HepG2 (cell line): ENCODE measurements at regions not wholly inside any gene's neighbourhood (a gene's known extent, or its start where the extent isn't known, plus 50 kb on each side); places are given as distances from the start of the nearest gene placed in this dataset.
"Not testable (repeated sequence)": the region's sequence is repeated elsewhere in the genome, so short reads cannot be mapped to it uniquely, and the experiment has no call there.

Experiments used
- ATAC-seq: fragments of 200-7000 bp; cut with Tn5 transposase; 3 replicates; pipeline ENCODE4 v1.9.1; 2020; ENCODE audit warnings: mild to moderate bottlenecking, moderate library complexity
- BruUV-seq: library from RNA; stranded (reverse); fragments of 400-500 nt; replicated peaks from 2 replicates; lab custom pipeline; 2021; lab: Mats Ljungman, UMichigan
- CTCF ChIA-PET: fragments of 300-600 bp; formaldehyde crosslinking; extraction: SDS; loops from one replicate; lab custom pipeline; 2021; ENCODE audit warnings: low total read pairs, inconsistent platforms, low intra/inter-chr PET ratio; lab: Yijun Ruan, JAX
- POLR2A ChIA-PET: fragments of 350-600 bp; sonication (Branson Sonifier 250); formaldehyde crosslinking; loops from one replicate; lab custom pipeline; 2020; ENCODE audit warnings: antibody characterized with exemption, inconsistent platforms; lab: Yijun Ruan, JAX
- DNase-seq: peaks from one replicate; pipeline ENCODE4 v3.0.0-alpha.2; 2015; ENCODE audit warnings: low spot score
- FAIRE-seq: peaks from 3 replicates; lab custom pipeline; 2011; peaks lifted over from hg19 to GRCh38; lab: Jason Lieb, UNC
- H2AFZ ChIP-seq: one replicate; pipeline ENCODE4 v1.6.1; 2011; ENCODE audit warnings: low read length, inconsistent platforms
- H3K27ac ChIP-seq: fragments of 300-600 bp; 3 replicates; pipeline ENCODE4 v1.8.0; 2011; ENCODE audit warnings: mixed run types, mild to moderate bottlenecking, mixed read lengths, low read length, inconsistent platforms; ENCODE audit not compliant: insufficient read depth; ENCODE audit errors: extremely low read length
- H3K27me3 ChIP-seq, 2 experiments: fragments of 200-600 bp in 1 of 2; 2 replicates in 1 of 2; 3 replicates in 1 of 2; pipeline versions ENCODE4 v1.6.0 to v1.8.0; 2011; ENCODE audit warnings: low read length in 2 of 2, mild to moderate bottlenecking in 2 of 2, moderate library complexity in 2 of 2, inconsistent platforms in 1 of 2; ENCODE audit not compliant: insufficient read depth in 2 of 2, control insufficient read depth in 1 of 2
- H3K36me3 ChIP-seq, 2 experiments: fragments of 200-600 bp in 1 of 2; replicated peaks in 1 of 2; 2 replicates in 1 of 2; 3 replicates in 1 of 2; pipeline versions ENCODE4 v1.5.1 to v1.8.0; 2011; ENCODE audit warnings: low read length in 2 of 2, inconsistent platforms in 1 of 2; ENCODE audit not compliant: insufficient read depth in 2 of 2, control insufficient read depth in 1 of 2
- H3K4me1 ChIP-seq: 2 replicates; pipeline ENCODE4 v1.5.1; 2012; ENCODE audit warnings: low read length, inconsistent platforms; ENCODE audit not compliant: insufficient read depth
- H3K4me2 ChIP-seq: 2 replicates; pipeline ENCODE4 v1.6.0; 2011; ENCODE audit warnings: low read depth, low read length, inconsistent platforms
- H3K4me3 ChIP-seq, 3 experiments: fragments of 200-600 bp in 1 of 3; sonication (generic), shearing (Covaris generic) in 1 of 3; replicated peaks in 1 of 3; 2 replicates each; pipeline ENCODE4 v1.5.1; 2011 to 2016; ENCODE audit warnings: low read length in 3 of 3, inconsistent platforms in 2 of 3, low read depth in 2 of 3, mild to moderate bottlenecking in 2 of 3, control low read depth in 1 of 3, mixed read lengths in 1 of 3; ENCODE audit not compliant: insufficient read depth in 1 of 3
- H3K79me2 ChIP-seq: one replicate; pipeline ENCODE4 v1.6.1; 2011; ENCODE audit warnings: low read length, inconsistent platforms; ENCODE audit not compliant: insufficient read depth
- H3K9ac ChIP-seq: 2 replicates; pipeline ENCODE4 v1.6.0; 2011; ENCODE audit warnings: mild to moderate bottlenecking, low read depth, low read length, inconsistent platforms; ENCODE audit not compliant: insufficient read depth
- H3K9me3 ChIP-seq: 2 replicates; pipeline ENCODE4 v1.5.1; 2012; ENCODE audit warnings: mild to moderate bottlenecking, low read length
- H4K20me1 ChIP-seq: 2 replicates; pipeline ENCODE4 v1.6.0; 2011; ENCODE audit warnings: inconsistent platforms, mild to moderate bottlenecking, low read length, moderate library complexity; ENCODE audit not compliant: insufficient read depth
- ATF7 ChIP-seq, 2 experiments: fragments of 450-650 bp in 1 of 2; sonication (generic) in 1 of 2; formaldehyde crosslinking in 1 of 2; IDR thresholded peaks; 2 replicates each; pipeline versions ENCODE4 v1.4.0 to v1.6.1; 2016 to 2020; ENCODE audit warnings: antibody characterized with exemption in 1 of 2, mild to moderate bottlenecking in 1 of 2, missing genetic modification reagents in 1 of 2
- CEBPB ChIP-seq: IDR thresholded peaks from 2 replicates; pipeline ENCODE4 v1.6.1; 2011; ENCODE audit warnings: low read depth, low read length, improper control_type of control experiment, borderline replicate concordance
- STAG1 ChIP-seq: sonication (generic); formaldehyde crosslinking; IDR thresholded peaks from 2 replicates; pipeline ENCODE4 v1.4.0; 2020; ENCODE audit warnings: missing genetic modification reagents
- ZNF619 ChIP-seq: sonication (generic); formaldehyde crosslinking; IDR thresholded peaks from 2 replicates; pipeline ENCODE4 v1.4.0; 2020; ENCODE audit warnings: mild to moderate bottlenecking, missing genetic modification reagents
- WGBS: methylation state at CpG from one replicate; pipeline ENCODE4 v1.1.6; 2017; ENCODE audit warnings: low lambda C conversion rate; 5-methylcytosine and 5-hydroxymethylcytosine counted together
- in situ Hi-C: cut with HindIII; loops from 2 replicates; pipeline ENCODE4 v1.10.0; 2017; ENCODE audit warnings: low pct_unique_long_range_greater_than_20kb; ENCODE audit not compliant: extremely low pct_ligation_motif_present
- intact Hi-C: fragments of 100-400 bp; cut with micrococcal nuclease; formaldehyde crosslinking; loops from one replicate; pipeline ENCODE4 v1.10.0; 2022; ENCODE audit not compliant: unreplicated experiment

DNA sequence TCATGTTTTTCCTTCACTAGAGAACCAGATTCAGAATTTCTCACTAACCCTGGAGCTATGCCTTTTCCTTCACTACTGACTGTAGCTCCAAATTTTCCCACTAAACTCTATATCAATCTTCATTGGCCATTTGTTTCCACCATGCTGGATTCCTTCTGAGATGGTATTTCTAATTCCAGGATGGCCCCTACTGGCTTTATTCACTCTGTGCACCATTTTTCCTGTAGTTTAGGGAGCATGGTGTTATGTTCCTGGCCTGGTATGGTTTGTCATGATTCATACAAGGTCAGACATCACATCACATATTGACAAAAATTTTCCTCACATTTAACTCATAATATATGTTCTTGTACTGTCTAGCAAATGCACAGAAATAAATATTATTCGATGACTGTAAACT is 229.2 kb upstream of the TFPI start:
- no peak for FAIRE-seq
- CTCF ChIA-PET, result no interaction called here
- ATAC-seq, result 0 out of 3 replicates have a peak, but pooled peaks have one; percentile 31

DNA sequence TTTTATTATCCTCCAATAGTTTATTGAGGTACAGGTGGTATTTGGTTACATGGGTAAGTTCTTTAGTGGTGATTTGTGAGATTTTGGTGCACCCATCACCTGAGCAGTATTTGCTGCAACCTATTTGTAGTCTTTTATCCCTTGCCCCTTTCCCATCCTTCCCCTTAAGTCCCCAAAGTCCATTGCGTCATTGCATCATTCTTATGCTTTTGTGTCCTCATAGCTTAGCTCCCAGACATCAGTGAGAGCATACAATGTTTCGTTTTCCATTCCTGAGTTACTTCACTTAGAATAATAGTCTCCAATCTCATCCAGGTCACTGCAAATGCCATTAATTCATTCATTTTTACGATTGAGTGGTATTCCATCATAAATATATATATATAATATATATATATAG is 229.9 kb upstream of the TFPI start:
- WGBS, result under 1% methylated on average over 3 of the region's 3 CpGs
- FAIRE-seq, intact Hi-C loops: not testable (repeated sequence)

More for the DNA sequence above, 229.2 kb upstream of the TFPI start:
- Histone ChIP-seq H3K79me2 (no peaks in the 10 kb centered on the region), H3K27ac (no peak overlapping the region), H4K20me1 (no peaks in the 10 kb centered on the region), H3K4me1 (no peaks in the 10 kb centered on the region), H2AFZ (no peak overlapping the region), H3K9me3 (no peaks in the 10 kb centered on the region), H3K4me3 (no peak overlapping the region), H3K27me3 (no peaks in the 10 kb centered on the region), H3K9ac (no peak overlapping the region), H3K36me3 (no peaks in the 10 kb centered on the region), H3K4me2 (no peak overlapping the region)
- no peak for DNase-seq
- BruUV-seq, result no TSS peak
- WGBS, result 3% methylated on average over 1 of the region's 1 CpG
- intact Hi-C loops, result no loop called here
- in situ Hi-C loops, result no loop called here
- POLR2A ChIA-PET, result no interaction called here
- TF ChIP-seq STAG1 (CRISPR knock-in tag), result peak; percentile 24; the same call in 1 of the 2 replicates
- no peak for TF ChIP-seq ZNF619 (CRISPR knock-in tag)

More for the DNA sequence above, 229.9 kb upstream of the TFPI start:
- H3K9ac ChIP-seq; H3K36me3 ChIP-seq; BruUV-seq; H3K4me2 ChIP-seq; H3K27ac ChIP-seq; CTCF ChIA-PET; in situ Hi-C loops; H3K4me3 ChIP-seq; DNase-seq; H2AFZ ChIP-seq; H4K20me1 ChIP-seq; H3K27me3 ChIP-seq; POLR2A ChIA-PET; ATAC-seq; H3K4me1 ChIP-seq; H3K79me2 ChIP-seq; H3K9me3 ChIP-seq; TF ChIP-seq ATF7 (CRISPR knock-in tag; IDR thresholded peaks at IDR 0.05): not testable (repeated sequence)
- TF ChIP-seq ATF7 (IDR thresholded peaks at IDR 0.05) (peak; percentile 88), CEBPB (peak; percentile 52; the same call in 1 of the 2 replicates)
